ENCODE measurements at regions not wholly inside any gene's neighbourhood (a gene's known extent, or its start where the extent isn't known, plus 50 kb on each side); places are given as distances from the start of the nearest gene placed in this dataset.
"Not testable (repeated sequence)": the region's sequence is repeated elsewhere in the genome, so short reads cannot be mapped to it uniquely, and the experiment has no call there.

GRCh38 chr6:2611092-2611491 lies 139.6 kb downstream of the MYLK4 start:
- no peak overlapping the region for H3K27ac ChIP-seq (replicated peaks)
- DNase-seq, result no peak
- intact Hi-C loops (cut with micrococcal nuclease), result no loop called here
- H3K36me3 ChIP-seq, result no peaks in the 10 kb centered on the region
- peaks cover 5% of the 10 kb centered on the region for H3K9me3 ChIP-seq (replicated peaks)
- TF ChIP-seq CTCF (IDR thresholded peaks at IDR 0.05; ENCODE audit: borderline replicate concordance), result no peak
- H3K4me3 ChIP-seq, result no peak overlapping the region
- H3K27me3 ChIP-seq (ENCODE audit: low read depth), result no peaks in the 10 kb centered on the region
- H3K4me1 ChIP-seq, result no peaks in the 10 kb centered on the region

- H3K27ac ChIP-seq (replicated peaks), result no peak overlapping the region
- no peaks in the 10 kb centered on the region for H3K9me3 ChIP-seq (replicated peaks)
- no peaks in the 10 kb centered on the region for H3K4me1 ChIP-seq
- no peaks in the 10 kb centered on the region for H3K27me3 ChIP-seq (ENCODE audit: low read depth)
- no peak for DNase-seq
- no peaks in the 10 kb centered on the region for H3K36me3 ChIP-seq
- H3K4me3 ChIP-seq, result no peak overlapping the region
- intact Hi-C loops (cut with micrococcal nuclease), result no loop called here
- no peak for TF ChIP-seq CTCF (IDR thresholded peaks at IDR 0.05; ENCODE audit: borderline replicate concordance)
These were observed 142.2 kb downstream of the MYLK4 start for GRCh38 chr6:2608503-2608902.

- TF ChIP-seq CTCF (IDR thresholded peaks at IDR 0.05; ENCODE audit: borderline replicate concordance), result no peak
- Histone ChIP-seq H3K4me1 (peaks cover 13% of the 10 kb centered on the region), H3K36me3 (no peaks in the 10 kb centered on the region), H3K27ac (replicated peaks) (no peak overlapping the region), H3K4me3 (no peak overlapping the region), H3K27me3 (ENCODE audit: low read depth) (no peaks in the 10 kb centered on the region), H3K9me3 (replicated peaks) (no peaks in the 10 kb centered on the region)
- DNase-seq, result no peak
- intact Hi-C loops (cut with micrococcal nuclease), result no loop called here
These were observed 150.4 kb downstream of the MYLK4 start for GRCh38 chr6:2600363-2600762.

GRCh38 chr6:2599817-2600216 lies 150.9 kb downstream of the MYLK4 start:
- no peak overlapping the region for H3K27ac ChIP-seq (replicated peaks)
- no peak for TF ChIP-seq CTCF (IDR thresholded peaks at IDR 0.05; ENCODE audit: borderline replicate concordance)
- no peaks in the 10 kb centered on the region for H3K27me3 ChIP-seq (ENCODE audit: low read depth)
- no peaks in the 10 kb centered on the region for H3K9me3 ChIP-seq (replicated peaks)
- H3K36me3 ChIP-seq, result no peaks in the 10 kb centered on the region
- intact Hi-C loops (cut with micrococcal nuclease), result no loop called here
- no peak overlapping the region for H3K4me3 ChIP-seq
- H3K4me1 ChIP-seq, result peaks cover 13% of the 10 kb centered on the region
- DNase-seq, result no peak

GRCh38 chr6:2598867-2599266 lies 151.9 kb downstream of the MYLK4 start:
- intact Hi-C loops (cut with micrococcal nuclease), result no loop called here
- H3K27me3 ChIP-seq (ENCODE audit: low read depth), result no peaks in the 10 kb centered on the region
- no peak for TF ChIP-seq CTCF (IDR thresholded peaks at IDR 0.05; ENCODE audit: borderline replicate concordance)
- no peak for DNase-seq
- no peak overlapping the region for H3K27ac ChIP-seq (replicated peaks)
- no peaks in the 10 kb centered on the region for H3K36me3 ChIP-seq
- no peaks in the 10 kb centered on the region for H3K9me3 ChIP-seq (replicated peaks)
- H3K4me3 ChIP-seq, result no peak overlapping the region
- peaks cover 13% of the 10 kb centered on the region for H3K4me1 ChIP-seq

- intact Hi-C loops (cut with micrococcal nuclease), result no loop called here
- no peak for TF ChIP-seq CTCF (IDR thresholded peaks at IDR 0.05; ENCODE audit: borderline replicate concordance)
- H3K4me1 ChIP-seq, result peaks cover 13% of the 10 kb centered on the region
These were observed 152.7 kb downstream of the MYLK4 start for GRCh38 chr6:2597991-2598390.

GRCh38 chr6:2597457-2597856 lies 153.3 kb downstream of the MYLK4 start:
- H3K27me3 ChIP-seq (ENCODE audit: low read depth); DNase-seq; H3K27ac ChIP-seq (replicated peaks); H3K9me3 ChIP-seq (replicated peaks); H3K36me3 ChIP-seq; H3K4me3 ChIP-seq; intact Hi-C loops (cut with micrococcal nuclease): not testable (repeated sequence)
- H3K4me1 ChIP-seq, result peaks cover 13% of the 10 kb centered on the region

More at GRCh38 chr6:2597991-2598390, 152.7 kb downstream of the MYLK4 start:
- H3K27ac ChIP-seq (replicated peaks), result no peak overlapping the region
- no peaks in the 10 kb centered on the region for H3K27me3 ChIP-seq (ENCODE audit: low read depth)
- DNase-seq, result no peak
- no peak overlapping the region for H3K4me3 ChIP-seq
- H3K9me3 ChIP-seq (replicated peaks), result no peaks in the 10 kb centered on the region
- H3K36me3 ChIP-seq, result no peaks in the 10 kb centered on the region

Data from left ventricle myocardium inferior (tissue), 1 donor.